LNCaP clone FGC (cell line): ENCODE measurements at regions not wholly inside any gene's neighbourhood (a gene's known extent, or its start where the extent isn't known, plus 50 kb on each side); places are given as distances from the start of the nearest gene placed in this dataset.
"Not testable (repeated sequence)": the region's sequence is repeated elsewhere in the genome, so short reads cannot be mapped to it uniquely, and the experiment has no call there.

Source experiments
- DNase-seq: peaks from one replicate; pipeline ENCODE4 v3.0.0-alpha.2; 2011; ENCODE audit warnings: low read depth
- H3K4me3 ChIP-seq: 2 replicates; pipeline ENCODE4 v1.5.1; 2011; ENCODE audit warnings: mild to moderate bottlenecking, low read depth, low read length, control low read depth
- CTCF ChIP-seq: IDR thresholded peaks from 2 replicates; pipeline ENCODE4 v1.5.1; 2012; ENCODE audit warnings: mild to moderate bottlenecking; ENCODE audit not compliant: control insufficient read depth, insufficient read depth; ENCODE audit errors: extremely low read depth

GRCh38 chr17:31650756-31651520 is 208.1 kb downstream of the COPRS start:
- TF ChIP-seq CTCF, result no peak
- no peak overlapping the region for H3K4me3 ChIP-seq
- no peak for DNase-seq

GRCh38 chr17:31649302-31649701 is 209.7 kb downstream of the COPRS start:
- TF ChIP-seq CTCF, result no peak
- DNase-seq, result no peak
- H3K4me3 ChIP-seq, result no peak overlapping the region

- no peak for TF ChIP-seq CTCF
- H3K4me3 ChIP-seq, result no peak overlapping the region
- DNase-seq, result no peak
Measured at GRCh38 chr17:31647661-31648060, 211.4 kb downstream of the COPRS start.

- TF ChIP-seq CTCF, result no peak
- no peak for DNase-seq
- H3K4me3 ChIP-seq, result no peak overlapping the region
Measured at GRCh38 chr17:31646642-31647041, 212.4 kb downstream of the COPRS start.

- DNase-seq, result no peak
- TF ChIP-seq CTCF, result no peak
- H3K4me3 ChIP-seq, result no peak overlapping the region
Measured at GRCh38 chr17:31645351-31645750, 213.7 kb downstream of the COPRS start.

- DNase-seq, result no peak
- no peak for TF ChIP-seq CTCF
- no peak overlapping the region for H3K4me3 ChIP-seq
Measured at GRCh38 chr17:31631766-31632165, 227.3 kb downstream of the COPRS start.

GRCh38 chr17:31630866-31631265 is 228.2 kb downstream of the COPRS start:
- DNase-seq, H3K4me3 ChIP-seq: not testable (repeated sequence)
